Pulmonary artery endothelial cell (primary cell): ENCODE measurements at regions not wholly inside any gene's neighbourhood (a gene's known extent, or its start where the extent isn't known, plus 50 kb on each side); places are given as distances from the start of the nearest gene placed in this dataset.
A peak's percentile ranks its signal among the peaks of the same experiment; 100 is the strongest.
"Not testable (repeated sequence)": the region's sequence is repeated elsewhere in the genome, so short reads cannot be mapped to it uniquely, and the experiment has no call there.

Experiments used
- DNase-seq: peaks from one replicate; pipeline ENCODE4 v3.0.0-alpha.2; 2011; ENCODE audit warnings: low read depth, low spot score

- not testable (repeated sequence) for DNase-seq
Measured at GRCh38 chr13:97774391-97775100, 178.9 kb upstream of the IPO5 start.

- DNase-seq = no peak
Measured at GRCh38 chr13:97780486-97780885, 173.0 kb upstream of the IPO5 start.

GRCh38 chr13:97781891-97782305 lies 171.6 kb upstream of the IPO5 start:
- no peak for DNase-seq

GRCh38 chr13:97786510-97786909 lies 167.0 kb upstream of the IPO5 start:
- DNase-seq = no peak

GRCh38 chr13:97797553-97797952 lies 155.9 kb upstream of the IPO5 start:
- no peak for DNase-seq

GRCh38 chr13:97798171-97798821 lies 155.2 kb upstream of the IPO5 start:
- DNase-seq = no peak

- no peak for DNase-seq
Measured at GRCh38 chr13:97798836-97799235, 154.6 kb upstream of the IPO5 start.

GRCh38 chr13:97802213-97802612 lies 151.3 kb upstream of the IPO5 start:
- DNase-seq = no peak

- DNase-seq = no peak
Measured at GRCh38 chr13:97809576-97809975, 143.9 kb upstream of the IPO5 start.

GRCh38 chr13:97810152-97810551 lies 143.3 kb upstream of the IPO5 start:
- no peak for DNase-seq

- no peak for DNase-seq
Measured at GRCh38 chr13:97822377-97822776, 131.1 kb upstream of the IPO5 start.

GRCh38 chr13:97826421-97827012 lies 127.0 kb upstream of the IPO5 start:
- no peak for DNase-seq

GRCh38 chr13:97834250-97834649 lies 119.2 kb upstream of the IPO5 start:
- no peak for DNase-seq

GRCh38 chr13:97843189-97843588 lies 110.3 kb upstream of the IPO5 start:
- no peak for DNase-seq

GRCh38 chr13:97844151-97844550 lies 109.3 kb upstream of the IPO5 start:
- no peak for DNase-seq

- DNase-seq = peak; percentile 83
Measured at GRCh38 chr13:97848886-97849285, 104.6 kb upstream of the IPO5 start.

- peak; percentile 26 for DNase-seq
Measured at GRCh38 chr13:97849305-97849704, 104.2 kb upstream of the IPO5 start.

- DNase-seq = no peak
Measured at GRCh38 chr13:97851269-97851668, 102.2 kb upstream of the IPO5 start.

GRCh38 chr13:97852181-97852874 lies 101.1 kb upstream of the IPO5 start:
- DNase-seq = no peak

- DNase-seq = no peak
Measured at GRCh38 chr13:97853550-97853949, 99.9 kb upstream of the IPO5 start.

- DNase-seq = peak; percentile 56
Measured at GRCh38 chr13:97855570-97856303, 97.7 kb upstream of the IPO5 start.

GRCh38 chr13:97856304-97856675 lies 97.2 kb upstream of the IPO5 start:
- no peak for DNase-seq
